Liver (tissue), 8 donors: ENCODE measurements at regions not wholly inside any gene's neighbourhood (a gene's known extent, or its start where the extent isn't known, plus 50 kb on each side); places are given as distances from the start of the nearest gene placed in this dataset.

Experiments used
- DNase-seq: peaks from one replicate; pipeline ENCODE4 v3.0.0-alpha.2; 2017; ENCODE audit warnings: low spot score
- H3K27ac ChIP-seq, 2 donors: one replicate each; pipeline ENCODE4 v1.7.0; 2013; ENCODE audit warnings: inconsistent platforms in 2 of 2, low read length in 2 of 2, control low read depth in 1 of 2, low read depth in 1 of 2, mild to moderate bottlenecking in 1 of 2
- H3K27me3 ChIP-seq, 4 donors: one replicate each; pipeline versions ENCODE4 v1.6.1 to v1.7.0; 2013; ENCODE audit warnings: low read length in 3 of 4, inconsistent platforms in 1 of 4, mild to moderate bottlenecking in 1 of 4, moderate library complexity in 1 of 4; ENCODE audit not compliant: control insufficient read depth in 4 of 4, insufficient read depth in 4 of 4
- H3K36me3 ChIP-seq, 4 donors: one replicate each; pipeline versions ENCODE4 v1.6.1 to v1.7.0; 2013; ENCODE audit warnings: low read length in 3 of 4, mild to moderate bottlenecking in 3 of 4, low read depth in 1 of 4, moderate library complexity in 1 of 4; ENCODE audit not compliant: control insufficient read depth in 4 of 4, insufficient read depth in 3 of 4
- H3K4me1 ChIP-seq, 4 donors: one replicate each; pipeline versions ENCODE4 v1.6.1 to v1.7.0; 2013; ENCODE audit warnings: low read length in 3 of 4, mild to moderate bottlenecking in 3 of 4, moderate library complexity in 1 of 4; ENCODE audit not compliant: control insufficient read depth in 4 of 4, insufficient read depth in 4 of 4
- H3K4me3 ChIP-seq, 3 donors: one replicate each; pipeline versions ENCODE4 v1.6.1 to v1.7.0; 2013; ENCODE audit warnings: low read length in 3 of 3, control low read depth in 1 of 3, low read depth in 1 of 3, mild to moderate bottlenecking in 1 of 3
- H3K9ac ChIP-seq, 2 donors: one replicate each; pipeline ENCODE4 v1.7.0; 2013; ENCODE audit warnings: low read length in 2 of 2, mild to moderate bottlenecking in 2 of 2, moderate library complexity in 2 of 2, control low read depth in 1 of 2, low read depth in 1 of 2
- H3K9me3 ChIP-seq, 4 donors: one replicate each; pipeline versions ENCODE4 v1.6.1 to v1.7.0; 2013; ENCODE audit warnings: low read length in 3 of 4; ENCODE audit not compliant: control insufficient read depth in 4 of 4
- EGR1 ChIP-seq, 2 donors: IDR thresholded peaks; 2 replicates each; pipeline ENCODE4 v1.6.1; 2016 to 2018; ENCODE audit warnings: antibody characterized with exemption in 2 of 2, low read depth in 2 of 2
- FOXA1 ChIP-seq: IDR thresholded peaks from 2 replicates; pipeline ENCODE4 v1.6.1; 2016; ENCODE audit warnings: antibody characterized with exemption
- FOXA2 ChIP-seq: IDR thresholded peaks from 2 replicates; pipeline ENCODE4 v1.6.1; 2016; ENCODE audit warnings: antibody characterized with exemption
- HNF4A ChIP-seq, 2 donors: conservative IDR thresholded peaks; 2 replicates each; pipeline ENCODE4 v1.6.1; 2016; ENCODE audit warnings: antibody characterized with exemption in 2 of 2, mild to moderate bottlenecking in 2 of 2
- HNF4G ChIP-seq: IDR thresholded peaks from 2 replicates; pipeline ENCODE4 v1.6.1; 2016; ENCODE audit warnings: antibody characterized with exemption
- JUND ChIP-seq, 2 donors: IDR thresholded peaks; 2 replicates each; pipeline ENCODE4 v1.6.1; 2016; ENCODE audit warnings: antibody characterized with exemption in 2 of 2
- MAX ChIP-seq: IDR thresholded peaks from 2 replicates; pipeline ENCODE4 v1.6.1; 2016; ENCODE audit warnings: antibody characterized with exemption
- NR2F2 ChIP-seq: IDR thresholded peaks from 2 replicates; pipeline ENCODE4 v1.6.1; 2016; ENCODE audit warnings: antibody characterized with exemption
- RAD21 ChIP-seq, 2 donors: IDR thresholded peaks; 2 replicates each; pipeline ENCODE4 v1.6.1; 2016; ENCODE audit warnings: antibody characterized with exemption in 2 of 2, mild to moderate bottlenecking in 2 of 2
- RXRA ChIP-seq, 2 donors: IDR thresholded peaks; 2 replicates each; pipeline ENCODE4 v1.6.1; 2017 to 2018; ENCODE audit warnings: antibody characterized with exemption in 2 of 2, mild to moderate bottlenecking in 1 of 2
- SP1 ChIP-seq: IDR thresholded peaks from 2 replicates; pipeline ENCODE4 v1.6.1; 2018; ENCODE audit warnings: antibody characterized with exemption, mild to moderate bottlenecking
- TAF1 ChIP-seq: conservative IDR thresholded peaks from 2 replicates; pipeline ENCODE4 v1.6.1; 2016; ENCODE audit warnings: antibody characterized with exemption, mild to moderate bottlenecking
- YY1 ChIP-seq: IDR thresholded peaks from 2 replicates; pipeline ENCODE4 v1.6.1; 2016; ENCODE audit warnings: antibody characterized with exemption, mild to moderate bottlenecking
- WGBS: extraction: QIAGEN DNeasy Blood & Tissue Kit; methylation state at CpG from one replicate; pipeline ENCODE4 v1.1.7; 2013; 5-methylcytosine and 5-hydroxymethylcytosine counted together
- TF ChIP-seq, protein P1 (sequence below): fragments of 150-350 bp; IDR thresholded peaks from 2 replicates; pipeline ENCODE4 v1.5.1; 2017; ENCODE audit warnings: improper control_type of control experiment, low read depth, low read length; ENCODE audit not compliant: missing input control
- TF ChIP-seq, protein P2 (sequence below): IDR thresholded peaks from 2 replicates; pipeline ENCODE4 v1.6.1; 2016; ENCODE audit warnings: antibody characterized with exemption
- TF ChIP-seq, protein P3 (sequence below): IDR thresholded peaks from 2 replicates; pipeline ENCODE4 v1.6.1; 2016; ENCODE audit warnings: antibody characterized with exemption, mild to moderate bottlenecking
- TF ChIP-seq, protein P4 (sequence below): IDR thresholded peaks from 2 replicates; pipeline ENCODE4 v1.6.1; 2016; ENCODE audit warnings: antibody characterized with exemption
- donor health status: healthy.
- donor health status: healthy.
- donor health status: healthy.
- donor health status: healthy.
- donor health status: healthy.

- TF ChIP-seq MAX (no peak), RXRA (IDR thresholded peaks at IDR 0.05) (no peak), YY1 (no peak), FOXA2 (no peak)
- no peaks in the 10 kb centered on the region for H3K27me3 ChIP-seq
- DNase-seq, result no peak
- no peak overlapping the region for H3K4me3 ChIP-seq
- no peaks in the 10 kb centered on the region for H3K36me3 ChIP-seq
- no peaks in the 10 kb centered on the region for H3K9me3 ChIP-seq
- H3K27ac ChIP-seq, result no peak overlapping the region
- H3K9ac ChIP-seq, result no peak overlapping the region
- H3K4me1 ChIP-seq, result no peaks in the 10 kb centered on the region
- WGBS, result 71% methylated on average over 4 of the region's 4 CpGs
Observed at GRCh38 chr4:124386163-124386562, 326.4 kb downstream of the ANKRD50 start.

DNA sequence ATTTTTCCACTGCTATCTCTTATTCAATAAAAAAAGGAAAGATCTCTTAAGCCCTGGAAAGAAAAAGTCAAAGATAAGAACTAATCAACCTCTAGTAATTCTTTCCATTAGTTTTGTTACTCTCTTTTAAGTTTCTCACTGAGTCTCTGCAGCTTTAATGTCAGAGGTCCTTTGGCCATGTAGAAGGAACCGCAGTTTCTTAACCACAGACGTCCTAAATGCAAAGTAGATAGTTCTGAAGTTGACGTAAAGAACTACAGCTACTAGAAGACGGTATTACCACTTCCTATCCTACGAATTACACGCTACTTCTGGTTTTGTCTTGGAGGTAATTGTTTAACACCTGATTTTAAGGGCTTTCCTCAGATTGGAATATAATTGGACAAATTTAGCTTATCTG lies 325.9 kb downstream of the ANKRD50 start:
- H3K4me1 ChIP-seq, result no peaks in the 10 kb centered on the region
- H3K36me3 ChIP-seq, result no peaks in the 10 kb centered on the region
- WGBS, result 78% methylated on average over 6 of the region's 6 CpGs
- no peak overlapping the region for H3K27ac ChIP-seq
- no peaks in the 10 kb centered on the region for H3K9me3 ChIP-seq
- DNase-seq, result no peak
- no peaks in the 10 kb centered on the region for H3K27me3 ChIP-seq
- H3K9ac ChIP-seq, result no peak overlapping the region
- no peak overlapping the region for H3K4me3 ChIP-seq
- TF ChIP-seq, protein P1, sequence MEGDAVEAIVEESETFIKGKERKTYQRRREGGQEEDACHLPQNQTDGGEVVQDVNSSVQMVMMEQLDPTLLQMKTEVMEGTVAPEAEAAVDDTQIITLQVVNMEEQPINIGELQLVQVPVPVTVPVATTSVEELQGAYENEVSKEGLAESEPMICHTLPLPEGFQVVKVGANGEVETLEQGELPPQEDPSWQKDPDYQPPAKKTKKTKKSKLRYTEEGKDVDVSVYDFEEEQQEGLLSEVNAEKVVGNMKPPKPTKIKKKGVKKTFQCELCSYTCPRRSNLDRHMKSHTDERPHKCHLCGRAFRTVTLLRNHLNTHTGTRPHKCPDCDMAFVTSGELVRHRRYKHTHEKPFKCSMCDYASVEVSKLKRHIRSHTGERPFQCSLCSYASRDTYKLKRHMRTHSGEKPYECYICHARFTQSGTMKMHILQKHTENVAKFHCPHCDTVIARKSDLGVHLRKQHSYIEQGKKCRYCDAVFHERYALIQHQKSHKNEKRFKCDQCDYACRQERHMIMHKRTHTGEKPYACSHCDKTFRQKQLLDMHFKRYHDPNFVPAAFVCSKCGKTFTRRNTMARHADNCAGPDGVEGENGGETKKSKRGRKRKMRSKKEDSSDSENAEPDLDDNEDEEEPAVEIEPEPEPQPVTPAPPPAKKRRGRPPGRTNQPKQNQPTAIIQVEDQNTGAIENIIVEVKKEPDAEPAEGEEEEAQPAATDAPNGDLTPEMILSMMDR, result no peak
- TF ChIP-seq FOXA1 (no peak), TAF1 (no peak), HNF4A (conservative IDR thresholded peaks at IDR 0.05) (no peak), RAD21 (IDR thresholded peaks at IDR 0.05) (no peak)

- no peak for TF ChIP-seq RXRA (IDR thresholded peaks at IDR 0.05)
- TF ChIP-seq HNF4G, result no peak
- TF ChIP-seq, protein P2, sequence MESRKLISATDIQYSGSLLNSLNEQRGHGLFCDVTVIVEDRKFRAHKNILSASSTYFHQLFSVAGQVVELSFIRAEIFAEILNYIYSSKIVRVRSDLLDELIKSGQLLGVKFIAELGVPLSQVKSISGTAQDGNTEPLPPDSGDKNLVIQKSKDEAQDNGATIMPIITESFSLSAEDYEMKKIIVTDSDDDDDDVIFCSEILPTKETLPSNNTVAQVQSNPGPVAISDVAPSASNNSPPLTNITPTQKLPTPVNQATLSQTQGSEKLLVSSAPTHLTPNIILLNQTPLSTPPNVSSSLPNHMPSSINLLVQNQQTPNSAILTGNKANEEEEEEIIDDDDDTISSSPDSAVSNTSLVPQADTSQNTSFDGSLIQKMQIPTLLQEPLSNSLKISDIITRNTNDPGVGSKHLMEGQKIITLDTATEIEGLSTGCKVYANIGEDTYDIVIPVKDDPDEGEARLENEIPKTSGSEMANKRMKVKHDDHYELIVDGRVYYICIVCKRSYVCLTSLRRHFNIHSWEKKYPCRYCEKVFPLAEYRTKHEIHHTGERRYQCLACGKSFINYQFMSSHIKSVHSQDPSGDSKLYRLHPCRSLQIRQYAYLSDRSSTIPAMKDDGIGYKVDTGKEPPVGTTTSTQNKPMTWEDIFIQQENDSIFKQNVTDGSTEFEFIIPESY, result no peak
- no peak for TF ChIP-seq MAX
- TF ChIP-seq, protein P1, result no peak
- TF ChIP-seq NR2F2, result no peak
- TF ChIP-seq EGR1 (IDR thresholded peaks at IDR 0.05; ENCODE audit: low read depth in 2 of 2), result no peak
- no peak for TF ChIP-seq JUND (IDR thresholded peaks at IDR 0.05)
- no peak for TF ChIP-seq HNF4A (conservative IDR thresholded peaks at IDR 0.05)
- no peak for TF ChIP-seq YY1
- TF ChIP-seq FOXA2, result no peak
- TF ChIP-seq, protein P3, sequence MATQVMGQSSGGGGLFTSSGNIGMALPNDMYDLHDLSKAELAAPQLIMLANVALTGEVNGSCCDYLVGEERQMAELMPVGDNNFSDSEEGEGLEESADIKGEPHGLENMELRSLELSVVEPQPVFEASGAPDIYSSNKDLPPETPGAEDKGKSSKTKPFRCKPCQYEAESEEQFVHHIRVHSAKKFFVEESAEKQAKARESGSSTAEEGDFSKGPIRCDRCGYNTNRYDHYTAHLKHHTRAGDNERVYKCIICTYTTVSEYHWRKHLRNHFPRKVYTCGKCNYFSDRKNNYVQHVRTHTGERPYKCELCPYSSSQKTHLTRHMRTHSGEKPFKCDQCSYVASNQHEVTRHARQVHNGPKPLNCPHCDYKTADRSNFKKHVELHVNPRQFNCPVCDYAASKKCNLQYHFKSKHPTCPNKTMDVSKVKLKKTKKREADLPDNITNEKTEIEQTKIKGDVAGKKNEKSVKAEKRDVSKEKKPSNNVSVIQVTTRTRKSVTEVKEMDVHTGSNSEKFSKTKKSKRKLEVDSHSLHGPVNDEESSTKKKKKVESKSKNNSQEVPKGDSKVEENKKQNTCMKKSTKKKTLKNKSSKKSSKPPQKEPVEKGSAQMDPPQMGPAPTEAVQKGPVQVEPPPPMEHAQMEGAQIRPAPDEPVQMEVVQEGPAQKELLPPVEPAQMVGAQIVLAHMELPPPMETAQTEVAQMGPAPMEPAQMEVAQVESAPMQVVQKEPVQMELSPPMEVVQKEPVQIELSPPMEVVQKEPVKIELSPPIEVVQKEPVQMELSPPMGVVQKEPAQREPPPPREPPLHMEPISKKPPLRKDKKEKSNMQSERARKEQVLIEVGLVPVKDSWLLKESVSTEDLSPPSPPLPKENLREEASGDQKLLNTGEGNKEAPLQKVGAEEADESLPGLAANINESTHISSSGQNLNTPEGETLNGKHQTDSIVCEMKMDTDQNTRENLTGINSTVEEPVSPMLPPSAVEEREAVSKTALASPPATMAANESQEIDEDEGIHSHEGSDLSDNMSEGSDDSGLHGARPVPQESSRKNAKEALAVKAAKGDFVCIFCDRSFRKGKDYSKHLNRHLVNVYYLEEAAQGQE, result no peak
- TF ChIP-seq, protein P4, sequence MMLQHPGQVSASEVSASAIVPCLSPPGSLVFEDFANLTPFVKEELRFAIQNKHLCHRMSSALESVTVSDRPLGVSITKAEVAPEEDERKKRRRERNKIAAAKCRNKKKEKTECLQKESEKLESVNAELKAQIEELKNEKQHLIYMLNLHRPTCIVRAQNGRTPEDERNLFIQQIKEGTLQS, result no peak
- no peak for TF ChIP-seq FOXA1
- TF ChIP-seq RAD21 (IDR thresholded peaks at IDR 0.05), result no peak
- no peak for TF ChIP-seq SP1
- no peak for TF ChIP-seq TAF1
- no peak for DNase-seq
- Histone ChIP-seq H3K4me3 (no peak overlapping the region), H3K27ac (no peak overlapping the region), H3K36me3 (no peaks in the 10 kb centered on the region), H3K9me3 (no peaks in the 10 kb centered on the region), H3K27me3 (no peaks in the 10 kb centered on the region), H3K4me1 (no peaks in the 10 kb centered on the region), H3K9ac (no peak overlapping the region)
- 87% methylated on average over 1 of the region's 1 CpG for WGBS
Observed at GRCh38 chr4:124389591-124389990, 322.9 kb downstream of the ANKRD50 start.
